SK-N-MC (cell line): ENCODE measurements at regions not wholly inside any gene's neighbourhood (a gene's known extent, or its start where the extent isn't known, plus 50 kb on each side); places are given as distances from the start of the nearest gene placed in this dataset.

ENCODE experiments used
- DNase-seq: peaks from one replicate; pipeline ENCODE4 v3.0.0-alpha.2; 2011; ENCODE audit warnings: low read depth, low spot score
- H3K27ac ChIP-seq: fragments of 200-600 bp; sonication (generic); 2 replicates; pipeline ENCODE4 v1.5.1; 2016; ENCODE audit warnings: mixed run types
- H3K36me3 ChIP-seq: fragments of 200-600 bp; sonication (generic); 2 replicates; pipeline ENCODE4 v1.6.1; 2017; ENCODE audit warnings: antibody characterized with exemption, low read length, mixed read lengths; ENCODE audit not compliant: insufficient read depth
- H3K4me3 ChIP-seq: fragments of 200-600 bp; sonication (generic); 2 replicates; pipeline ENCODE4 v1.5.1; 2016
- H3K9ac ChIP-seq: fragments of 200-600 bp; sonication (generic); 2 replicates; pipeline ENCODE4 v1.8.0; 2017; ENCODE audit warnings: mixed run types, mixed read lengths; ENCODE audit not compliant: insufficient read length
- H3K9me3 ChIP-seq: fragments of 200-600 bp; sonication (generic); 2 replicates; pipeline ENCODE4 v1.6.1; 2017; ENCODE audit warnings: low read depth, mild to moderate bottlenecking, antibody characterized with exemption, low read length, moderate library complexity, mixed read lengths
- EZH2 ChIP-seq: fragments of 200-600 bp; sonication (generic); IDR thresholded peaks from one replicate; pipeline ENCODE4 v1.6.1; 2017; ENCODE audit warnings: antibody characterized with exemption
- FOXP2 ChIP-seq: optimal IDR thresholded peaks from 2 replicates; pipeline ENCODE3; 2011; ENCODE audit warnings: mild to moderate bottlenecking, moderate library complexity; ENCODE audit not compliant: insufficient read depth; ENCODE audit errors: extremely low read length, control extremely low read depth
- POLR2AphosphoS5 ChIP-seq: IDR thresholded peaks from 2 replicates; pipeline ENCODE4 v1.6.1; 2012; ENCODE audit warnings: mild to moderate bottlenecking, low read depth, low read length, borderline replicate concordance

DNA sequence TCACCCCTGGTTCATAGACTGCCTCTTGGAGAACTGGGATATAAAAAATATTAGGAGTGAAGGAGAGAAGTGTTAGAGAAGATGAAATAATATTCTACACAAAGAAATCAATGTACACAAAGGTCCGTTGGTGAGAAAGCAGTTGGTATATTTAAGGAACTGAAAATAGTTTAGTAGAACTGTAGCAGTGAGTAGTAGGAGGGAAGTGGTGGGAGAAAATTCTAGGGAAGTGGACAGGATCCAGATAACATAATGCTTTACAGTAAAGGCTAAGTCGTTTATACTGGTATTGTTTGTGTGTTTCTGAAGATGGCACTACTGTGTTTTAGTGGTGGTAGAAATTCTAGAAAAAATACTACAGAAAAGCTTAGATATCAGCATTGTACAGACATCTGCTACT, 120.8 kb upstream of the CHORDC1 start:
- no peak for TF ChIP-seq EZH2
- DNase-seq = no peak
- Histone ChIP-seq H3K9ac (no peak overlapping the region), H3K4me3 (no peak overlapping the region), H3K27ac (no peak overlapping the region), H3K36me3 (no peaks in the 10 kb centered on the region), H3K9me3 (no peaks in the 10 kb centered on the region; the same call in 1 of the 2 replicates)

- no peaks in the 10 kb centered on the region; the same call in 1 of the 2 replicates for H3K9me3 ChIP-seq
- no peak overlapping the region for H3K9ac ChIP-seq
- no peak for TF ChIP-seq EZH2
- no peak for TF ChIP-seq POLR2AphosphoS5
- no peak for TF ChIP-seq FOXP2
- H3K27ac ChIP-seq = no peak overlapping the region
- no peak for DNase-seq
- no peak overlapping the region for H3K4me3 ChIP-seq
- no peaks in the 10 kb centered on the region for H3K36me3 ChIP-seq
These were observed 119.1 kb upstream of the CHORDC1 start for GRCh38 chr11:90341986-90342385.

DNA sequence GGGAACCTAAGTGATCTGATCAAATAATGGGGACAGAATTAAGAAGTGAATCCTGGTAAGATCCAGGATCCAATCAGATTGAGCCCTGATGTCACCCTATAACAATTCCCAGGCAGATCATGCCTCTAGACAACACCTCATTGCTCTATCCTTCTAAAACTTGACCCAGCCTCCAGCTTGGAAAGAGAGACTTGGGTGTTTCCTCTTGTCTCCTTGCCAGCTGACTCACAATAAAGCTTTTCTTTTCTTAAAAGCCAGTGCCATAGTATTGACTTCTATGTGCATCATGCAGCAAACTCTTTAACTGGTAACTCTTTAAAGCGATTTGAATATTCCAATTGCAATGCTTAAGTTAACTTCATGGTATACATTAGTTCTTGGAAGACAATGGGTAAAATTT, 109.6 kb upstream of the CHORDC1 start:
- Histone ChIP-seq H3K27ac (no peak overlapping the region), H3K9ac (no peak overlapping the region), H3K4me3 (no peak overlapping the region), H3K36me3 (no peaks in the 10 kb centered on the region), H3K9me3 (no peaks in the 10 kb centered on the region)
- TF ChIP-seq FOXP2 (no peak), EZH2 (no peak)
- DNase-seq = no peak

DNA sequence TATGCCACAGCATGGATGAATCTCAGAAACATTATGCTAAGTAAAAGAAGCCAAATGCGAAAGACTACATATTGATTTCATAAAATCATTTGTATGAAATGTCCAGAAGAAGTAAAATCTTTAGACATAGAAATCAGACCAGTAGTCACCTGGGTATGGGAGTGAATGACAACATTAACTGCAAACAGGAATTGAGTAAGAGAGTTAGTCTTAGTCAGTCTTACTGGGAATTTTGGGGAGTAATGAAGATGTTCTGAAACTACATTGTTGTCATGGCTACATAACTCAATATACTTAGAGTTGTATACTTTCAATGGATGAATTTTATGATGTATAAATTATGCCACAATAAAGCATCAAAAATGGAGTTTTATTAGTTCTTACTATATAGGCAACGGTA, 107.8 kb upstream of the CHORDC1 start:
- no peaks in the 10 kb centered on the region for H3K9me3 ChIP-seq
- no peaks in the 10 kb centered on the region for H3K36me3 ChIP-seq
- H3K27ac ChIP-seq = no peak overlapping the region
- no peak overlapping the region for H3K9ac ChIP-seq
- no peak for TF ChIP-seq EZH2
- TF ChIP-seq POLR2AphosphoS5 = no peak
- no peak for TF ChIP-seq FOXP2
- H3K4me3 ChIP-seq = no peak overlapping the region
- DNase-seq = no peak

DNA sequence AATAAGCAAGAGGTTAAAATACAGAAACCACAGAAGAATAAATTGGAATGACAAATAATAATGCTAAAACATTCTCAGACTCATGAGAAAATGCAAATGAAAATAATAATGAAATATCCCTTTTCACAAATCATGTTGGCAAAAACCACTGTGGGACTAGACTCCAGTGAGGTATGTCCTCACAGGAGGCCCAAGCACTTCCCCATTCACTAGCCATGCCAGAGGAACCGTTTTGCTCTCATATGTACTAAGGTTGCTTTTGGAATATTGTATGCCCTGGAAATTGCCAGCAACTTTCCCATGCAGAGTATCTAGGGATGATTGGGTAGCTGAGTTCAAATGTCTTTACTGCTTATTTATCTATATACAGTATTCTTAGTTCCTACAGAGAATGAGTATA, 106.2 kb upstream of the CHORDC1 start:
- Histone ChIP-seq H3K27ac (no peak overlapping the region), H3K36me3 (no peaks in the 10 kb centered on the region), H3K9ac (no peak overlapping the region), H3K4me3 (no peak overlapping the region), H3K9me3 (no peaks in the 10 kb centered on the region)
- TF ChIP-seq FOXP2 (no peak), POLR2AphosphoS5 (no peak), EZH2 (no peak)
- no peak for DNase-seq

DNA sequence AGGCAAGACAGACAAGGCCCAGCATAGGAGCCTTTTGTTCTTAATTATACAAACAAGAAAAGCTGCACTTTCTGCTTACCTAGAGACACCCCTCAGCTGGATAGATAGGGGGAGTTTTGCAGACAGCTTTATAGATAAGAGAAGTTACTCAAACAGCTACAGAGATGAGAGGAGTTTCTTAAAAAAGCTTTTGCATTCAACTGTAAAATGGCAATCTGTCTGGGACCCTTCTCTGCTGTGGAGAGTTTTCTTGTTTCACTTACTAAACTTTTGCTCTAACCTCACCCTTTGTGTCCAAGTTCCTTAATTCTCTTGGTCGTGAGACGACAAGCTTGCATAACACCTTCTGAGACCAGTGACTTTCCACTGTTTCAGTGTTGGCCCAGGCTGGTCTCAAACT, 103.8 kb upstream of the CHORDC1 start:
- Histone ChIP-seq H3K4me3 (no peak overlapping the region), H3K9ac (no peak overlapping the region), H3K36me3 (no peaks in the 10 kb centered on the region), H3K27ac (no peak overlapping the region), H3K9me3 (no peaks in the 10 kb centered on the region)
- DNase-seq = no peak
- no peak for TF ChIP-seq POLR2AphosphoS5
- no peak for TF ChIP-seq EZH2
- no peak for TF ChIP-seq FOXP2

GRCh38 chr11:90323289-90323688, 100.4 kb upstream of the CHORDC1 start:
- Histone ChIP-seq H3K36me3 (no peaks in the 10 kb centered on the region), H3K27ac (no peak overlapping the region), H3K4me3 (no peak overlapping the region), H3K9me3 (no peaks in the 10 kb centered on the region), H3K9ac (no peak overlapping the region)
- no peak for TF ChIP-seq POLR2AphosphoS5
- no peak for TF ChIP-seq FOXP2
- no peak for TF ChIP-seq EZH2
- no peak for DNase-seq

GRCh38 chr11:90321018-90321417, 98.2 kb upstream of the CHORDC1 start:
- H3K36me3 ChIP-seq = no peaks in the 10 kb centered on the region
- no peaks in the 10 kb centered on the region for H3K9me3 ChIP-seq
- no peak overlapping the region for H3K4me3 ChIP-seq
- H3K27ac ChIP-seq = no peak overlapping the region
- H3K9ac ChIP-seq = no peak overlapping the region
- TF ChIP-seq EZH2 = no peak
- no peak for TF ChIP-seq FOXP2
- no peak for TF ChIP-seq POLR2AphosphoS5
- no peak for DNase-seq

GRCh38 chr11:90318651-90319050, 95.8 kb upstream of the CHORDC1 start:
- Histone ChIP-seq H3K9ac (no peak overlapping the region), H3K36me3 (no peaks in the 10 kb centered on the region), H3K4me3 (no peak overlapping the region), H3K9me3 (no peaks in the 10 kb centered on the region), H3K27ac (no peak overlapping the region)
- no peak for TF ChIP-seq FOXP2
- TF ChIP-seq EZH2 = no peak
- TF ChIP-seq POLR2AphosphoS5 = no peak
- no peak for DNase-seq
